ENCODE measurements at regions not wholly inside any gene's neighbourhood (a gene's known extent, or its start where the extent isn't known, plus 50 kb on each side); places are given as distances from the start of the nearest gene placed in this dataset.

DNA sequence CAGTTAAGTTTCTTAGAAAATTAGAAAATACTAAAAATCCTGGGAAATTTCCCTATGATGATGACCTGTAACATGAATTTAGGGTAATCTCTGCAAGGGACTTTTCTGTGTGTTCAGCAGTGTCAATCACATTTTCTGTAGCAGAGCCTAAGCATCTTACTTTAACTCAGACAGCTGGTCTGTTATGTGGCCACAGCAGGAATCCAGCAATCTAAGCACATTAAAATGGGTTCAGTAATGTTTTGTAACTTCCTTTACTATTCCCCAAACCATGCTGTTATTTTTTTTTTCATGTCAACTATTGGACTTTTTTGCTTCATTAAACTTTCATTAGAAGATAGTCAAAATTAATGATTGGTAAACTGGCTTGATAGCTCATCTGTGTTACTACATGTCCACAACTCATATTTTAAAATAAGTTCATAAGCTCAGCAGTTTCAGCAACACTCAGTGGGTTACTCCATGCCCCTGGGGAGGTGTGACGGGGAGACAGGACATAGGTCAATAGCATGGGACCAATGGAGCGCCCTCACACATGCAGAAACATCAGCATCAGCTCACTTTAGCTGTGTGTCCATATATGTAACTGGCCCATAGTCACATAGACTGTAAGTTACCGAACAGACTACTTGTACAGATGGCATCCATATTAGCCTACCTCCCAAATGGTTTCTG is 168.0 kb upstream of the PACRGL start:
- no peak overlapping the region for H3K23ac ChIP-seq (ENCODE audit: low read depth, low read length)
- dilution Hi-C loops (cut with HindIII; ENCODE audit: low sequenced_read_pairs, unreplicated experiment) (no loop called here), in situ Hi-C loops (cut with MboI; ENCODE audit: low sequenced_read_pairs) (loop anchor here (25.0 kb wide), 1 partner anchor 1845 kb away; no protein-coding TSS in a partner anchor), intact Hi-C loops (cut with micrococcal nuclease) (no loop called here)
- peaks cover 6% of the 10 kb centered on the region for H3K9me1 ChIP-seq (ENCODE audit: insufficient read depth, low read length)
- H4K20me1 ChIP-seq (ENCODE audit: insufficient read depth, low read length) = no peaks in the 10 kb centered on the region
- TF ChIP-seq, protein P1, sequence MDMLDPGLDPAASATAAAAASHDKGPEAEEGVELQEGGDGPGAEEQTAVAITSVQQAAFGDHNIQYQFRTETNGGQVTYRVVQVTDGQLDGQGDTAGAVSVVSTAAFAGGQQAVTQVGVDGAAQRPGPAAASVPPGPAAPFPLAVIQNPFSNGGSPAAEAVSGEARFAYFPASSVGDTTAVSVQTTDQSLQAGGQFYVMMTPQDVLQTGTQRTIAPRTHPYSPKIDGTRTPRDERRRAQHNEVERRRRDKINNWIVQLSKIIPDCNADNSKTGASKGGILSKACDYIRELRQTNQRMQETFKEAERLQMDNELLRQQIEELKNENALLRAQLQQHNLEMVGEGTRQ (IDR thresholded peaks at IDR 0.05; ENCODE audit: low read depth, low read length) = no peak
- TF ChIP-seq, protein P2, sequence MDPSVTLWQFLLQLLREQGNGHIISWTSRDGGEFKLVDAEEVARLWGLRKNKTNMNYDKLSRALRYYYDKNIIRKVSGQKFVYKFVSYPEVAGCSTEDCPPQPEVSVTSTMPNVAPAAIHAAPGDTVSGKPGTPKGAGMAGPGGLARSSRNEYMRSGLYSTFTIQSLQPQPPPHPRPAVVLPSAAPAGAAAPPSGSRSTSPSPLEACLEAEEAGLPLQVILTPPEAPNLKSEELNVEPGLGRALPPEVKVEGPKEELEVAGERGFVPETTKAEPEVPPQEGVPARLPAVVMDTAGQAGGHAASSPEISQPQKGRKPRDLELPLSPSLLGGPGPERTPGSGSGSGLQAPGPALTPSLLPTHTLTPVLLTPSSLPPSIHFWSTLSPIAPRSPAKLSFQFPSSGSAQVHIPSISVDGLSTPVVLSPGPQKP (IDR thresholded peaks at IDR 0.05; ENCODE audit: borderline replicate concordance, low read depth, low read length) = no peak
- H3K27me3 ChIP-seq (ENCODE audit: control insufficient read depth, insufficient read depth, low read length) = no peaks in the 10 kb centered on the region
- no peak overlapping the region for H2AFZ ChIP-seq (replicated peaks; ENCODE audit: low read length, poor library complexity)
- DNase-seq (no peak), ATAC-seq (ENCODE audit: low read depth) (no peak)
- H4K91ac ChIP-seq (ENCODE audit: insufficient read depth, low read depth, low read length) = no peak overlapping the region
- POLR2A ChIA-PET (ENCODE audit: unreplicated experiment) = no interaction called here
- CTCF ChIA-PET = no interaction called here
- H2BK120ac ChIP-seq (ENCODE audit: low read depth, low read length) = no peak overlapping the region
- H3K4ac ChIP-seq (ENCODE audit: low read depth, low read length) = peak overlapping the region; percentile 19; the same call in 1 of the 2 replicates
- H4K8ac ChIP-seq (ENCODE audit: low read depth in 2 of 2, low read length in 2 of 2) = no peak overlapping the region
- no peak overlapping the region; the same call in 1 of the 2 replicates for H3K27ac ChIP-seq (ENCODE audit: insufficient read depth, low read length)
- H2AK9ac ChIP-seq (replicated peaks; ENCODE audit: low read depth, low read length, poor library complexity) = no peak overlapping the region
- no TSS peak for BruUV-seq (replicated peaks)
- no CpG with 5 or more reads among the region's 3 CpGs for WGBS, 2 experiments (ENCODE audit: extremely low coverage in 2 of 2, insufficient read length in 1 of 2)
- H3K79me1 ChIP-seq (ENCODE audit: low read depth in 1 of 2, low read length in 2 of 2) = no peaks in the 10 kb centered on the region
- no peak overlapping the region for H3K9ac ChIP-seq (ENCODE audit: low read depth, low read length)
- peaks cover 12% of the 10 kb centered on the region for H3K4me1 ChIP-seq (ENCODE audit: control insufficient read depth, insufficient read depth, low read length)
- H2BK15ac ChIP-seq (ENCODE audit: low read depth, low read length) = no peak overlapping the region
- no peak overlapping the region for H3K56ac ChIP-seq (ENCODE audit: extremely low read depth, insufficient read depth, low read length)
- H3K4me2 ChIP-seq (ENCODE audit: low read depth, low read length) = no peak overlapping the region
- no peak overlapping the region for H4K5ac ChIP-seq (ENCODE audit: low read depth, low read length)
- no peaks in the 10 kb centered on the region for H3K9me3 ChIP-seq (ENCODE audit: control insufficient read depth, insufficient read depth, low read length)
- H2BK20ac ChIP-seq (ENCODE audit: low read depth, low read length) = no peak overlapping the region
- H3K14ac ChIP-seq (replicated peaks; ENCODE audit: low read depth, low read length) = peak overlapping the region; percentile 53; the same call in 1 of the 2 replicates
- peak overlapping the region; percentile 56 for H2AK5ac ChIP-seq (ENCODE audit: low read depth, low read length)
- H2BK5ac ChIP-seq (ENCODE audit: low read depth, low read length, poor library complexity, severe bottlenecking) = no peak overlapping the region
- no peaks in the 10 kb centered on the region; the same call in 1 of the 2 replicates for H3K36me3 ChIP-seq (ENCODE audit: control insufficient read depth, insufficient read depth, low read length)
- H3K18ac ChIP-seq (ENCODE audit: low read depth, low read length) = no peak overlapping the region; the same call in 1 of the 2 replicates
- H3K4me3 ChIP-seq (ENCODE audit: insufficient read depth, low read depth, low read length) = no peak overlapping the region
